ENCODE measurements at regions not wholly inside any gene's neighbourhood (a gene's known extent, or its start where the extent isn't known, plus 50 kb on each side); places are given as distances from the start of the nearest gene placed in this dataset.

- no peaks in the 10 kb centered on the region for H3K36me3 ChIP-seq (ENCODE audit: insufficient read depth, low read length)
- H3K4me2 ChIP-seq (ENCODE audit: insufficient read depth, low read length): no peak overlapping the region
- no peak overlapping the region for H2AFZ ChIP-seq (ENCODE audit: low read length)
- no peak overlapping the region for H3K4me3 ChIP-seq (ENCODE audit: insufficient read depth, low read length)
- no peaks in the 10 kb centered on the region for H3K79me2 ChIP-seq (ENCODE audit: insufficient read depth, low read length)
- H3K27me3 ChIP-seq (ENCODE audit: insufficient read depth, low read length): no peaks in the 10 kb centered on the region
- TF ChIP-seq CTCF (IDR thresholded peaks at IDR 0.05; ENCODE audit: extremely low read depth, low read depth, low read length): no peak
- H4K20me1 ChIP-seq (ENCODE audit: insufficient read depth, low read length): no peaks in the 10 kb centered on the region
- H3K27ac ChIP-seq (ENCODE audit: low read depth, low read length): no peak overlapping the region
- H3K4me1 ChIP-seq (ENCODE audit: insufficient read depth, low read length): no peaks in the 10 kb centered on the region
- no peak for DNase-seq (ENCODE audit: insufficient read length, low spot score, missing footprints)
- no peaks in the 10 kb centered on the region for H3K9me3 ChIP-seq (ENCODE audit: low read depth, low read length)
Measured at GRCh38 chr12:126858560-126858959, 1408.4 kb upstream of the TMEM132C start.

GRCh38 chr12:126860210-126860609 is 1406.8 kb upstream of the TMEM132C start:
- no peaks in the 10 kb centered on the region for H3K9me3 ChIP-seq (ENCODE audit: low read depth, low read length)
- no peaks in the 10 kb centered on the region for H3K79me2 ChIP-seq (ENCODE audit: insufficient read depth, low read length)
- no peaks in the 10 kb centered on the region for H3K4me1 ChIP-seq (ENCODE audit: insufficient read depth, low read length)
- no peak overlapping the region for H3K27ac ChIP-seq (ENCODE audit: low read depth, low read length)
- TF ChIP-seq CTCF (IDR thresholded peaks at IDR 0.05; ENCODE audit: extremely low read depth, low read depth, low read length): no peak
- H3K4me3 ChIP-seq (ENCODE audit: insufficient read depth, low read length): no peak overlapping the region
- no peak overlapping the region for H2AFZ ChIP-seq (ENCODE audit: low read length)
- H3K4me2 ChIP-seq (ENCODE audit: insufficient read depth, low read length): no peak overlapping the region
- no peaks in the 10 kb centered on the region for H3K27me3 ChIP-seq (ENCODE audit: insufficient read depth, low read length)
- DNase-seq (ENCODE audit: insufficient read length, low spot score, missing footprints): no peak
- H4K20me1 ChIP-seq (ENCODE audit: insufficient read depth, low read length): no peaks in the 10 kb centered on the region
- H3K36me3 ChIP-seq (ENCODE audit: insufficient read depth, low read length): no peaks in the 10 kb centered on the region

DNA sequence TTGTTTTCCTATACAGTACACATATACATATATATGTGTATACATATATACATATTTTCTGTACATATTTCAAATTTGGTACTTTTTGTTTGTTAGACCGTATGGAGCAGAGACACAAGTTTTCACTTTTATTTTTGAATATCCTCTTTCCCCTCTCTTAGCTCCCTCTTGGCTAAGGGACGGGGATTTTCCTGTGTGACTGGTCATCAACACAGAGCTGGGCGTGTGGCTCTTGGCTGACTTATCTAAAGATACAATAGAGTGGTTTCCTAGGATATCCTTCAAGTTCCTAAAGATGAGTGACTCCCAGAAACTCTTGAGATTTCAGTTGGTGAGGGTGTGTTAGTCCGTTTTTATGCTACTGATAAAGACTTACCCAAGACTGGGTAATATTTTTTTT is 1404.5 kb upstream of the TMEM132C start:
- TF ChIP-seq CTCF (IDR thresholded peaks at IDR 0.05; ENCODE audit: extremely low read depth, low read depth, low read length): no peak
- Histone ChIP-seq H3K9me3 (ENCODE audit: low read depth, low read length) (no peaks in the 10 kb centered on the region), H3K27me3 (ENCODE audit: insufficient read depth, low read length) (no peaks in the 10 kb centered on the region), H3K27ac (ENCODE audit: low read depth, low read length) (no peak overlapping the region), H2AFZ (ENCODE audit: low read length) (no peak overlapping the region), H3K4me1 (ENCODE audit: insufficient read depth, low read length) (no peaks in the 10 kb centered on the region), H4K20me1 (ENCODE audit: insufficient read depth, low read length) (no peaks in the 10 kb centered on the region), H3K36me3 (ENCODE audit: insufficient read depth, low read length) (no peaks in the 10 kb centered on the region), H3K4me3 (ENCODE audit: insufficient read depth, low read length) (no peak overlapping the region), H3K79me2 (ENCODE audit: insufficient read depth, low read length) (no peaks in the 10 kb centered on the region), H3K4me2 (ENCODE audit: insufficient read depth, low read length) (no peak overlapping the region)
- DNase-seq (ENCODE audit: insufficient read length, low spot score, missing footprints): no peak

GRCh38 chr12:126869644-126870043 is 1397.3 kb upstream of the TMEM132C start:
- DNase-seq (ENCODE audit: insufficient read length, low spot score, missing footprints): no peak
- no peak overlapping the region for H3K27ac ChIP-seq (ENCODE audit: low read depth, low read length)
- TF ChIP-seq CTCF (IDR thresholded peaks at IDR 0.05; ENCODE audit: extremely low read depth, low read depth, low read length): no peak
- H3K27me3 ChIP-seq (ENCODE audit: insufficient read depth, low read length): no peaks in the 10 kb centered on the region
- no peak overlapping the region for H3K4me2 ChIP-seq (ENCODE audit: insufficient read depth, low read length)
- no peaks in the 10 kb centered on the region for H3K79me2 ChIP-seq (ENCODE audit: insufficient read depth, low read length)
- no peak overlapping the region for H3K4me3 ChIP-seq (ENCODE audit: insufficient read depth, low read length)
- no peak overlapping the region for H2AFZ ChIP-seq (ENCODE audit: low read length)
- H3K4me1 ChIP-seq (ENCODE audit: insufficient read depth, low read length): no peaks in the 10 kb centered on the region
- H3K36me3 ChIP-seq (ENCODE audit: insufficient read depth, low read length): no peaks in the 10 kb centered on the region
- H4K20me1 ChIP-seq (ENCODE audit: insufficient read depth, low read length): no peaks in the 10 kb centered on the region
- no peaks in the 10 kb centered on the region for H3K9me3 ChIP-seq (ENCODE audit: low read depth, low read length)
